ENCODE measurements at regions not wholly inside any gene's neighbourhood (a gene's known extent, or its start where the extent isn't known, plus 50 kb on each side); places are given as distances from the start of the nearest gene placed in this dataset.

- TF ChIP-seq, protein P1, sequence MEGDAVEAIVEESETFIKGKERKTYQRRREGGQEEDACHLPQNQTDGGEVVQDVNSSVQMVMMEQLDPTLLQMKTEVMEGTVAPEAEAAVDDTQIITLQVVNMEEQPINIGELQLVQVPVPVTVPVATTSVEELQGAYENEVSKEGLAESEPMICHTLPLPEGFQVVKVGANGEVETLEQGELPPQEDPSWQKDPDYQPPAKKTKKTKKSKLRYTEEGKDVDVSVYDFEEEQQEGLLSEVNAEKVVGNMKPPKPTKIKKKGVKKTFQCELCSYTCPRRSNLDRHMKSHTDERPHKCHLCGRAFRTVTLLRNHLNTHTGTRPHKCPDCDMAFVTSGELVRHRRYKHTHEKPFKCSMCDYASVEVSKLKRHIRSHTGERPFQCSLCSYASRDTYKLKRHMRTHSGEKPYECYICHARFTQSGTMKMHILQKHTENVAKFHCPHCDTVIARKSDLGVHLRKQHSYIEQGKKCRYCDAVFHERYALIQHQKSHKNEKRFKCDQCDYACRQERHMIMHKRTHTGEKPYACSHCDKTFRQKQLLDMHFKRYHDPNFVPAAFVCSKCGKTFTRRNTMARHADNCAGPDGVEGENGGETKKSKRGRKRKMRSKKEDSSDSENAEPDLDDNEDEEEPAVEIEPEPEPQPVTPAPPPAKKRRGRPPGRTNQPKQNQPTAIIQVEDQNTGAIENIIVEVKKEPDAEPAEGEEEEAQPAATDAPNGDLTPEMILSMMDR (IDR thresholded peaks at IDR 0.05 in 8 of 11, conservative IDR thresholded peaks at IDR 0.05 in 3 of 11): no peak
- TF ChIP-seq POLR2AphosphoS5 (IDR thresholded peaks at IDR 0.05): no peak
Measured at GRCh38 chr9:88831713-88832407, 159.4 kb upstream of the S1PR3 start.

Data from spleen (tissue), 7 donors.